ENCODE measurements at regions not wholly inside any gene's neighbourhood (a gene's known extent, or its start where the extent isn't known, plus 50 kb on each side); places are given as distances from the start of the nearest gene placed in this dataset.

DNA sequence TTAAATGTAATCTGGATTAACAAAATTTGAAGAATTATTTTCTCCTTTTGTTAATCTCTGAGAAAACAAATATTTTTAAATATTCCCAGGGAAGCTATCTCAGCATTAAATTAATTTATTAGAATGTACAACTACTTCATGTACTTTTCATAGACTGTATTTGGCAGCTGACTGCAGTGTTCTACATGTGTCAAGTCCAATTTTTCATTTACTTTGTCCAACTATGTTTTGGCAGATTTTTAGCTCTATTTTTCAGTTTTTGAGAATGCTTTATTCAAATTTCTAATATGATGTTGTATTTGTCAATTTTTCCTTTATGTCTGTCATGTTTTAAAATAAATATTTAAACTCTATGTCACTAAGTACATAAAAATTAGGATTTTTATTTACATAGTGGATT, 925.1 kb downstream of the OTOL1 start:
- H3K4me3 ChIP-seq (ENCODE audit: low read depth, low read length): no peak overlapping the region
- DNase-seq (ENCODE audit: low read depth): no peak

DNA sequence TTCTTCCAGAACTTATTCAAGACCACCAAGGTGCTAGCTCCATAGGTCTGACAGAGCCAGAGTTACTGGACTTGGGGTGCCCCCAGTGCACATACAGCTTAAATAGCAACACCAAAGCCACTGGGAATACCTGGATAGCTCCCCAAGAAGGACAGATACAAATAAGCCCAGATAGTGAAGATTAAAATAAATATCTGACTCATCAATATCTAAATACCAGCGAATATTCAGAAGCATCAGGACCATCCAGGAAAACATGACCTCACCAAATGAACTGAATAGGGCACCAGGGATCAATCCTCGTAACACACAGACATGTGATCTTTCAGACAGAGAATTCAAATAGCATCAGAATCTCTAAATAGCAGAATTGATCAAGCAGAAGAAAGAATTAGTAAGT, 931.6 kb downstream of the OTOL1 start:
- no peak overlapping the region for H3K4me3 ChIP-seq (ENCODE audit: low read depth, low read length)
- no peak for DNase-seq (ENCODE audit: low read depth)

DNA sequence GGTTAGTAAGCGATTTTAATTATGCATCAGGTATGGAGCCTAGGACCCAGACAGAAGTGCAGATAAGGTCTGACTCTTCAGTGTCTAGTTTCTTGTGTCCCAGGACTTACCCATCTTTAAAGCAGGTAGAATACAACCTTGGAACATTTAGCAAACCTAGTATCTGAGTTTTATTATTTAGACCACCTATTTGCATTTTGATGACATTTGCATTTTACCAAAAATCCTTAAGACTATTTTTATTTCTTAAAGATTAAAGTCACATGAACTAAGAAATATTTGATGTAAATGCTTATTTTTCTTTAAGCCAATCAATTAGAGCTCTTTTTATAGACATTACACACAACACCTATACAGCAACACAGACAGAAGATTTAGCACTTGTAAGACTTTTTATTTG, 939.1 kb downstream of the OTOL1 start:
- H3K4me3 ChIP-seq (ENCODE audit: low read depth, low read length): no peak overlapping the region
- DNase-seq (ENCODE audit: low read depth): no peak

DNA sequence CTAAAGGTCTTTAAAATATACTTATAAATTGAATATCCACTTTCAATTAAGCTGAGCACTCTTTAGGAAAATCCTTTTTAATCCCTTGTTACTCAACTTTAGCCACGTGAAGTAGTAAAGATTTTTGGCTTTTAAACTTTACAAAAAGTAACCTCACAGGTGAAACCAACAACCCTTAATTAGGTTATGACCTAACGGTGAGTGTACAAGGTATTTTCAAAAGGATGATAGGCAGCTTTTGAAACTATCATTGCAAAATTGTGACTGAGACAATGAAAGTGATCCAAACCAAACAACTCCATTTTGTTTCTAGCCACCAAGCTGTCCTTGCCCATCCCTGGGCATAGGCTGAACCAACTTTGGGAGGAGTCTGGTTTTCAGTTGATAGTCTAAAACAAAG, 940.2 kb downstream of the OTOL1 start:
- DNase-seq (ENCODE audit: low read depth): no peak
- H3K4me3 ChIP-seq (ENCODE audit: low read depth, low read length): no peak overlapping the region

DNA sequence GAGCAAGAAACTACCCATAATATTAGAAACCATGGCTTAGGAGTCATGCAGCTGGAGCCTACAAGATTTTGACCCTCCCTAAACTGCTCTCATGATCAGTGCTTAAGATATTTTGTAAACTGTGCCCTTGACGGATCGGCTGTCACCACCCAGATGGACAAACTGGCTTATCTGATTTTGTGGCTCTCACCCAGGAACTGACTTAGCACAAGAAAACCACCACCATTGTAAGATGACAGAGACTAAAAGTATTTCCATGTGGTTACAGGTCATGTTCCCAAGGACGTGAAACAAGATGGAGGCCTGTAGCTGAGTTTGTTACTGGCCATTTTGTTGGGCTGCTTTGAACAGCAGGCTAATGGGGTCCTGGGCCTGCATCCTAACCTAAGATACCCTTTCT, 940.9 kb downstream of the OTOL1 start:
- peak; percentile 15 for DNase-seq (ENCODE audit: low read depth)
- H3K4me3 ChIP-seq (ENCODE audit: low read depth, low read length): no peak overlapping the region

DNA sequence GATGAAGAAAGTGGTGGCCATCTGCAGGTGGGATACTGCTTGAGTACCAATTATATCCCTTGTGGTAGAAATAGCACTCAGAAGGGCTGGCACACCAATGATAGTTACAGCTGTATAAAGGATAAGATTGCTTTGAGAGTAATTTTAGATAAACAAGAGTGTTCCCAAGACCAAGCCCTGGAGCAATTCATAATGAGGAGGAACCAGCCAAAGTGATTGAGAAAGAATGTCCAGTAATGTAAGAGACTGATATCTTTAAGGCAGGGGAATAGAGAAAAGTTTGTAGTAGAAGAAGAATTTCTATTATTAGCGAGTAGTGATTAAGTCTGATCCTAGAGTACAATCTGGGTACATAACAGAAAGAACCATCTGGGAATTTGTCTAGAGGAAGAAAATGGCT, 945.1 kb downstream of the OTOL1 start:
- DNase-seq (ENCODE audit: low read depth): no peak
- no peak overlapping the region for H3K4me3 ChIP-seq (ENCODE audit: low read depth, low read length)

DNA sequence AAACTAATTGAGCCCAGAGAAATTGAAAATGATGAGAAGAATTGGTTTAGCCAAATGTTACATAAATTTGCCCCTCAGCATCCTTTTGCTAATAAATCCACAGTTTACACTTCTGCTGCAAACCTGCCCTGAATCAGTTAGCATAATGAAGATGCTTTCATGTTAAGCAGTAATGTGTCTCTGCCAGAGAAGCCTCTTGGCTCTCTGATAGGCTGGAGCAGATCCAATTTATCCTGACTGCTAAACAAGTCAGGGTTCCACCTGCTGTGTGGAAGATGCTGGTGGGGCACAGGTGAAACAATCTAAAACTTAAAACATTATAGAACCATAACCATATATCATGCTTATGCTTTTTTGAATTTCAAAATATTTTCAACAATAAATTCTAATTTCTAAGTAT, 946.8 kb downstream of the OTOL1 start:
- DNase-seq (ENCODE audit: low read depth): no peak

DNA sequence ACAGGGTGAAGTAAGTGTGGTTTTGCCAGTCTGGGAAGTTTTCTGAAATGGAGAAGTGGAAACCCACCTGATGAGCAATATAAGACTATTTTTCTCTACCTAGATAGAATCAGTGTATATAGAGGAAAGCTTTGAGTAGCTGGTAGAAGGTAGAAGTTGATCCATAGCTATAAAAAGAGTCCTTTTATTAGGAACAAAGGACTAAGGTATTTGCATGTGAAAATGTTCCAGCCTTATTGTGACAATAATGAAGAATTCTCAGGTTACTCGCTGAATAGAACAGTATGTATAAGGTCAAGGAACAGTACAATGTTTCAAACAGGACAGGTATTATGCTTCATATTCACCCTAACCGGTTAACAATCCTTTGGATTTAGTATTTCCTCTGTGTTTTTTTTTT, 972.2 kb downstream of the OTOL1 start:
- no peak overlapping the region for H3K4me3 ChIP-seq (ENCODE audit: low read depth, low read length)
- DNase-seq (ENCODE audit: low read depth): no peak

More for the DNA sequence above, 946.8 kb downstream of the OTOL1 start:
- H3K4me3 ChIP-seq (ENCODE audit: low read depth, low read length): no peak overlapping the region

DNA sequence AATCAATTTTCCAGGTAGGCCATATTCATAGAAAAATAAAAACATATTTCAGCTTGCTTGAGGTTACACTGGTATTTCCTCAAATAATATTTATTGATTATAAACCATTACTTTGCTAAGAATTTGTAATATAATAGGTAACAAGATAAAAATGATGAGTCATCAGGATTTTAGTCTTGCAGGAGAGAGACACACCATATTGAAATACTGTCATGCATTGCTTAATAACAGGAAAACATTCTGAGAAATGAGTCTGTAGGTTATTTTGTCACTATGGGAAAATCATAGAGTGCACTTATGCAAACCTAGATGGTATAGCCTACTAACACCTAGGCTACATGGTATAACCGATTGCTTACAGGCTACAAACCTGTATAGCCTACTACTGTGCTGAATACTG, 990.5 kb downstream of the OTOL1 start:
- H3K4me3 ChIP-seq (ENCODE audit: low read depth, low read length): no peak overlapping the region
- DNase-seq (ENCODE audit: low read depth): peak; percentile 21

DNA sequence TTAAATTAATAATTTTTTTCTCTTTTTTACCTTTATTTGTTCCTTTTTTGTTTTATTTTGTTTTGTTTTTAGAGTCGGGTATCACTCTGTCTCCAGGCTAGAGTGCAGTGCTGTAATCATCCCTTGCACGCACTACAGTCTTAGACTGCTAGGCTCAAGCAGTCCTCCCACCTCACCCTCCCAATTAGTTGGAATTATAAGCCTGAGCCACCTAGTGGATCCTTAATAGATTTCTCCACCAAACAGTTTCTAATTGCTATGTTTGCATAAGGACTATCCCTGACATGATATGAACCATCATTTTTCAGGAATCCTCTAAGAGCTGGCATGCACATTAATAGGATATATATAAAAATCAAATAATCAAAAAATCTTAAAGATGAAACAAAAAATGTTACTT, 993.2 kb downstream of the OTOL1 start:
- H3K4me3 ChIP-seq (ENCODE audit: low read depth, low read length): no peak overlapping the region
- no peak for DNase-seq (ENCODE audit: low read depth)

DNA sequence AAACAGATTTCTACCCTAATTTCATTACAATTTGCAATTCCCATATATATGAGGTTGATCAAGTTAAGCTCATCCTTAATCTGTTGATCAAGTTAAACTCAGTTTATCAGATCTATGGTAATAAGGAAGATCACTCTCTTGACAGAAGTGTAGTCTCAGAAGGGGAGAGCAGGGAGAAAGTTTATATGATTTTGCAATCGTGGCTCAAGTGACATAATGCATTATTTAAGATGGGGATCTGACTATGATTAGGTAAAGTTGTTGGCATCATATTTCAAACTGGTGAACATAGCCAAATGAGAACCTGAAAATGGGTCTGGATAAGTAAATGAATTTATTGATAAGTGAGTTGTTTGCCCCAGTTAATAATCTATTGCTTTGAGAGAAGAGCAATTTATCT, 995.3 kb downstream of the OTOL1 start:
- H3K4me3 ChIP-seq (ENCODE audit: low read depth, low read length): no peak overlapping the region
- peak; percentile 16 for DNase-seq (ENCODE audit: low read depth)

DNA sequence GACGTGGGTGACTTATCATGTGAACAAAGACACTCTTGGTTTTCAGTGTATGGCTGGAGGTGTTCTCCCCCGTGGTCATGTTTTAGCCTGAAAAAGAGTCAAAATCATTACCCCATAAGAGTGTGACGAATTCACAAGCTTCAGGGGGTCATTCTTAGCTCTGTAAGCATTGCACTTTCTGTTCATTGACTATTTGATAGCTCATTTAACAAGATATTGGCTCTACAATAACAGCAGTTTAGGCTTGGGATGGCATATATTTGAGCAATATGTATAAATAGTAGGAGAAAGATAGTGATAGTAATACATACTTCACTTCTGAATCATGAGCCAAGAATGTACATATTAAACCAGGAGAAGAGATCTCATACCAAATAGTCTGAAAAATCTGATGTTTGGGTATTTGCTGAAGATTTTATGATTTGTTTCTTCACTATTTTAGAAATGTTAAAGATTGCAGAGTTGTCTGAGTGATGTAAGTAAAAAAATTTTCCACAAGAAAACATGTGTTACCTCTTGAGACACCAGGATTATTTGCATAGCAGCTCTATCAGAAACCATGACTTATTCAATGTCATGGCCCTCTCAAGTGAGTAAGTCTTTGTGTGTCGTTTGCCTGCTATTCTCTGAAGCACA, 996.0 kb downstream of the OTOL1 start:
- peak; percentile 57 for DNase-seq (ENCODE audit: low read depth)
- no peak overlapping the region for H3K4me3 ChIP-seq (ENCODE audit: low read depth, low read length)

DNA sequence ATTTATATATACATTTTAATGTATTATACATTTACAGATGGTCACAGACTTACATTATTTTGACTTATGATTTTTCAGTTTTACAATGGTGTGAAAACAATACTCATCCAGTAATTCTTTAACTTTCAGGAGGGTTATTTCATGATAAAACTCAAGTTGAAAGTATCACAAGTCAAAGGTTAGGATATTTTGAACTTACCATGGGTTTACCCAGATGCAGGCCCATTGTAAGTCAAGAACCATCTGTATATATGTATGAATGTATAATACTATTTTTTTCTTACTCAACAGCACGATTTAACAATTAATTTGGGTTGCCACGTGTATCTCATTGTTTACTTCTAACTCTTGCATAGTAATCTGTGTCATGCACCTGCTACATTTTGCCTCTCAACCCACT, 1002.0 kb downstream of the OTOL1 start:
- no peak for DNase-seq (ENCODE audit: low read depth)
- H3K4me3 ChIP-seq (ENCODE audit: low read depth, low read length): no peak overlapping the region

DNA sequence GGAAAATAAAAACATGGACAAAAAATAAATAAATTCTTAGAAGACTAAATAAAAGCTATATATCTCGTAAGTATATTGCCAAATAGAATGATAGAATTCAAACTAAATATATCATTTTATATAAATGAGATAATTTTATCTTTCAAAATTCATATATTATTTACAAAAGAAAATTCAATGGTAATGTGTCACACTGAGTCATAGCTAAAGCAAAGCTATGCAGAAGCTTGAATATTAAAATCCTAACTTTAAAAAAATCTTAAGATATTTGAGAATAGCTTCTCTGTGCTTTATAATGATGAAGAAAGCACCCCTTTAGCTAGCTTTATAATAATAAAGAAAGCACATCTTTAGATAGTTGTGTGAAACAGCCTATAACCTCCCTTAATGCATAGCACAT, 1010.8 kb downstream of the OTOL1 start:
- no peak for DNase-seq (ENCODE audit: low read depth)
- H3K4me3 ChIP-seq (ENCODE audit: low read depth, low read length): no peak overlapping the region

DNA sequence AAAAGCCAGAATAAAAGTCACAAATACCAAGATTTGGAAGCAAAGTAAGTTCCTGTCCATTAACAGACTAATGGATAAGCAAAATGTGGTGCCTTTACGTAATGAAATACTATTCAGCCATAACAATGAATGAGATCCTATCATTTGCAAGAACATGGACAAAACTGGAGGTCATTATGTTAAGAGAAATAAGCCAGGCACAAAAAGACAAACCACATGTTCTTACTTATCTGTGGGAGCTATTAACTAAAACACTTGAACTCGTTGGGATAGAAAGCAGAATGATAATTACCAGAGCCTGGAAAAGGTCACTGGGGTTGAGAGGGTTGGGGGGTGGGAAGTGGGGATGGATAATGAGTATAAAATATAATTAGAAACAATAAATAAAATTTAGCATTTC, 1015.9 kb downstream of the OTOL1 start:
- H3K4me3 ChIP-seq (ENCODE audit: low read depth, low read length): no peak overlapping the region
- DNase-seq (ENCODE audit: low read depth): no peak

DNA sequence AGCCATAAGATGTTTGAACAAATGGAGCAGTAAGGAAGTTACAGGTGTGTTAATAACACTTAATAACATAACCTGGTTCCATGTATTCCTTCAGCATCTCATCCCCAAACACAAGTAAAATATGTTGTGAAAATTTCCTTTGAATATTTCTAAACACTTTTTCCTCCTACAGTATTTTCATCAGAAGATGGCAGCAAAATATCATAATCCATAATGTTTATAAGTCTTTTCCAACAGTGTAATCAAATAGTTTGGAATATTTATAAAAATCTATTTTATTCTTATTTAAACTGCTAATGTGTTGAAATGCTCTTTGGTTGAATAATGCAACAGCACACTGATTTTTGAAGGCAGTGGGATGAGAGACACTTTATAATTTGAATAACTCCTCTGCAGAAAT, 1020.5 kb downstream of the OTOL1 start:
- H3K4me3 ChIP-seq (ENCODE audit: low read depth, low read length): no peak overlapping the region
- DNase-seq (ENCODE audit: low read depth): no peak

DNA sequence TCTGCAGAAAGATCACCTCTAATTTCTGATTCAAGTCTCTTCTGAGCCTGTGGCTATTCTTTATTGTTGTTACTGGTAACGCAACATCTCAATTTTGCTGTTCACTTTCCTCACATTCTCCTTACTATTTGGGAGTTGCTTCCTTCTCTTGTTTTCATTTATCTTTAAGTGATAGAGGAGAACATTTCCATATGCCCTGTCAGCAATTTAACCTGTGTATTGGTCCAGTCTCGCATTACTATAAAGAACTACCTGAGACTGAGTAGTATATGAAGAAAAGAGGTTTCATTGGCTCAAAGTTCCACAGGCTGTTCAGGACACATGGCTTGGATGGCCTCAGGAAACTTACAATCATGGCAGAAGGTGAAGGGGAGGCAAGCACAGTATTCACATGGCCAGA, 1025.1 kb downstream of the OTOL1 start:
- no peak overlapping the region for H3K4me3 ChIP-seq (ENCODE audit: low read depth, low read length)
- DNase-seq (ENCODE audit: low read depth): no peak

DNA sequence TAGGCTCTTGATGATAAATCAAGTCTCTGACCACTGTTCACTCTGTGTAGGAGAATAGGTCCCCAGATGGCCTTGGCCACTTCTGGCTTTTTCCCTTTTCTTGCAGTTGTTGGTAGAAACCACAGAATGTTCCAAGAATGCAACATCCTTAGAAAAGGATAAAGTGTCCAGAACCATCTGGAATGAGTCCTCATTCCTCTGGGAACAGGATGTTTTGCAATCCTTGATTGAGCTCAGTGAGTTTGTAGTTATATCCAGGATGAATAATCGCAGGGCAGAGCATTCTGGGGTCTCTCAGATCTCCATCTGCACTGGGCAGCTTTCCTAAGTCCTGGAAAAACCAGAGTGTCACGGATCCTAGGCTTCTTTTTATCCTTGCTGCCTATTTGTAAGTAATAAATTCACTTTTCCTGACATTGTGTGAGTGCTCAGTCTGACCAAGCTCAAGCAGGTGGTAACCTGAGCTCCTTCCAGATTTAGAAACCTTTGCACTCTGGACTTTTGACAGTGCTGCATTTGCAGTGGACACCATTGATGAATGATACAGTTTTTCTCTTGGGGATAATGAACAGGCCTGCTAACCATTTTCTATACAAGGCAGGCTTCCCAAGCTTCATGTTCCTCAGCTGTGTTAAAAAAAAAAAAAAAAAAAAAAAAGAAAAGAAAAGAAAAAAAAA, 1028.6 kb downstream of the OTOL1 start:
- DNase-seq (ENCODE audit: low read depth): peak; percentile 99
- no peak overlapping the region for H3K4me3 ChIP-seq (ENCODE audit: low read depth, low read length)

DNA sequence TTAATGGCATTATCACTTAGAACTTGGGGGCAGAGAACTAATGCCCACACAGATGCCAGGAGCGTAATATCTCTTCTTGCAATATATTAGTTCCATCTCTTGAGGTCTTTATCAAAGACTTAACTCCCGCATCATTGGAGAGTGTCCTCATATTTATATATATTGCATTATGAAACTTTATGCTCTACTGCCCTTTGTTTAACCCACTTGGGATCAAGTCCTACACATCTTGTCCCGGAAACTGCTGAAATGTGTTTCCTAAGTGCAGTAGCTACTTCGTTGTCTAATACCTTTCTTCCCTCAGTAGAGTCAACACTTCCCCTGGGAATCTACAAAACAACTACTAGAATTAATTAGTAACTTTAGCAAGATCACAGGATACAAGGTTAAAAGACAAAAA, 1029.2 kb downstream of the OTOL1 start:
- no peak overlapping the region for H3K4me3 ChIP-seq (ENCODE audit: low read depth, low read length)
- DNase-seq (ENCODE audit: low read depth): peak; percentile 56

DNA sequence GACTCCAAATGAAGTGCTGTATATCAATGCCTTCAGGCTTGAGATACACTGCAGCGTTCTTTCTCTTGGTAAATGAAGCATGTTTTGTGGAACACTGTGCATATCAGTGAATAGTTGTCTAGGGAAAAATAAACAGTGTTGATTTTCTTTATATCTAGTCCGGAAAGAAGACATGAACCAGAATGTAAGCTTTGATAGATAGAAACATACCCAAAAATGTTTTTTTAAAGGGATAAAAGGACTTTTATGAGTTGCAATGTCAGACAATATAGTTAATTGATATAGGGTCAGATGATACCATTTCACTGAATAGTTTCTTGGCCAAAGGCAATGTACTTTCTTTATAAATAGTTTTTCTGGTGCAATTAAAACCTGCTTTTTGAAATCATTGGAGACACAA, 1037.8 kb downstream of the OTOL1 start:
- H3K4me3 ChIP-seq (ENCODE audit: low read depth, low read length): no peak overlapping the region
- no peak for DNase-seq (ENCODE audit: low read depth)

DNA sequence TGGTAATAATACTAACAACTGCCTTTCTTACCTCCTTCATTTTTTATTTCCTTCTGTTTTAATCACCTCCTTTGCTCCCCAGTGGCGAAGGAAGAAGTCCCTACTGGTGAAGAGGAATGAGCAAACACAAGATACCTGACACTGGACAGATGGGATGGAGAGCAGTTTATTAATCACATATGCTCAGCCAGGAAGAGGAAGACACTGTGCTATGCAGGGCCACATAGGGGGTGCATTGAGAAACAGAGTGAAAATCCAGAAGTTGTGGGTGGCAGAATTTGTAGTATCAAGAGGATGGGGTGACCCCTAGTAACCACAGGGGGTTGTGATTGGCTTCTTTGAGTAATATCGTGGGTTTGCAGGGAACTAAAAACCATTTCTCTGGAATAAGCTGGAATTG, 1041.9 kb downstream of the OTOL1 start:
- no peak for DNase-seq (ENCODE audit: low read depth)
- H3K4me3 ChIP-seq (ENCODE audit: low read depth, low read length): no peak overlapping the region

DNA sequence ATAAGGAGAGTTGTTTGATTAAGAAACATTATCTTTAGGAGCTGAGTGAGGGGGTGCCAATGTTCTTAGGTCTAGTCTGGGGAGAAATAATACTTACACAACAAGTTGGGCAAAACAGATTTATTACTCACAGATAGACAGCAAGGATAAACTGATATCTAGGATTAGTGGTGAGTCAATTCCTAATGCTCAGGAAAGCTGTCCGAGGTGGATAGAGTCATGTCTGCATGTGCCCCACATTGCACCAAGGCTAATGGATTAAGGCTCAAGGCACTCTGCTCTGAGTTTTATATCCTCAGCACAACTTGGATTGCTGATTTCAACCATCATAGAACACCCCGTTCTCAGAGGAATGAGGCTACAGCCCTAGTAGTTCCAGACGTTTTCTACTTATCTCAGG, 1042.3 kb downstream of the OTOL1 start:
- peak; percentile 14 for DNase-seq (ENCODE audit: low read depth)
- no peak overlapping the region for H3K4me3 ChIP-seq (ENCODE audit: low read depth, low read length)
